NCI-H1417 (cell line): ENCODE measurements at regions not wholly inside any gene's neighbourhood (a gene's known extent, or its start where the extent isn't known, plus 50 kb on each side); places are given as distances from the start of the nearest gene placed in this dataset.

Experiments used
- DNase-seq, 3 experiments: peaks; one replicate each; lab custom pipeline; 2025; lab: John Stamatoyannopoulos, UW

DNA sequence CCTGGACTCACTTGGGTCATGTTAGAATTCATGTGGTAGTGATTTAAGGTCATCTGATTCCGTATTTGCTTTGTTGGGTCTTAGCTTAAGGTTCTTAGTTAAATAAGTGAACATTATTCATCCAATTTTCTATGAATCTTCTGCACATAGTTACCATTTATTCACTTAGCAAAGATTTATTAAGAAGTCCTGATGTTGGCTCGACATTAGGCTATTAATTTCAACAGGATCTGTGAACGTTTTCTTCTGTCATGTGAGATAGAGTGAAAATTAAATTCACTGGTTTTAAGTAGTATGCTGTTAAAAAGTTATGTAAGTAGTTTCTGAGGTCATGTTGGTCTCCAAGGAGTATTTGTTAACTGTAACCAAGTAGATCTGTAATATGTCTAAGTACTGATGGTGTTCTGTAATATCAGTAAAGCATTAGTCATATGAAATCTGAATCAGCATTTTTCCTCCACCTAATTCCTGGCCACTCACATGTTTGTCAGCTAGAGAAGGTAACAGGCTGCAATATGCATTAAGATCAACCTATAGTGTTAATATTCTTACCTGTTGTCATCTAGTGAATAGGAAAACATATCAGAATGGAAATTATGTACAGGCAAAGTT is 155.6 kb downstream of the PCDH7 start:
- no peak for DNase-seq

DNA sequence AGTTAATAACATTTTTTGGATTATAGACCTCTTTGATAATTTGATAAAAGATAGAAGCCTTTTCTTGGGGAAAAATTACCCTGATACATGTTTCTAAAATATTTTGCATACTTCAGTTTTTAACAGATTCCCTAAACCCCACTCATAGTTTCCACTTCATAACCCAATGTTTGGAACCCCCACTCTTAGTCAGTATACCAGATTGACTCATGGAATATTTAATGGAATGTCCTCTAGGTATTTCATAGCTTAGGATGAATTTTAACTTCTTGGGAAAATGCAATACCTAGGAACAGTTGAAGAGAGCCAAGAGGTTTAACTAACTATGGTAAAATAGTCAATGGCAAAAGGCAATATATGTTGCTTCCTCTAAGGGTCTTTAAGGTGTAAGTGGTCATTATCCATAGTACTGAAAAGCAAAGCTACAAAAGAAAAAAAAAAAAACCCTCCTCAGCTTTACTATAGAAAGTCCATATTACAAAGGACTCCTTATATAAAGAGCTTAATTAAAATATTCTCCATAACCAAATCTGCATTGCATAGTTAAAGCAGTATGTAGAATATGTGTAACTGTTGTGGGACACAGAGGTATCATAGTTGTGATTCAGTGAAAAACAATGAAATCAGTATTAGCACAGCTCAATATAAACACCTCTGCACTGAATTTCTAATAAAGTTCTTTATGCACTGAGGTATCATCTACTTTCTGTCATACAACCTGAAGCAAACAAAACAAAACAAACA is 159.9 kb downstream of the PCDH7 start:
- no peak for DNase-seq

- DNase-seq = no peak
These were observed 161.8 kb downstream of the PCDH7 start for GRCh38 chr4:30881985-30882384.

- no peak for DNase-seq
These were observed 162.3 kb downstream of the PCDH7 start for GRCh38 chr4:30882443-30882842.

DNA sequence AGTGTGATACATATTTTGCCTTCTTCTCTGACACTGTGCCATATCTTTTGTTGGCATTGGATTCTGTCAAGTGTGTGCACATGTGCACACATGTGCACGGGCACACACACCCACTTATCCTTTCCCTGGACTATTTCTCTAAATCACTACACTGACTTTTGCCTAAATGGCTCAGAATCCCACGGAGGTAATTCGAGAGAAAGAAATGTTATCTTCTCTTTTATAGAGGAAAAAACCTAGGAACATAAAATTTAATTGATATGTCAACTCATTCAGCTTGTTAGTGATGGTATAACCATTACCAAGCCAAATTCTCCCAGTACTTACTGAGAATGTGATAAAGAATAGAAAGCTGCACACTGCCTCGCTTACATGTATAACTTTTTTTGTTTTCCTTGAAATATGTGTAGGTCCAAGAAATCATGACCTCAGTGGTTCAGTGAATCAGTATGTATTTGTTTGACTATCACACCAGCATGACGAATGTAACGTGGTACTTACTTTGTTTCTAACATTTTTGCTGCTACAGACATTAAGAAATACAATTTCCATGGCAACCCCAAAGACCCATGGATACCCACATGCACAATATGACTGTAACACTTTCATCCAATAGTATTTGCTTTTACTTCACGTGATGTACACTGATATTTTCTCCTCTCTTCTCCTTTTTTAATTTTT is 163.0 kb downstream of the PCDH7 start:
- DNase-seq = no peak

- no peak for DNase-seq
These were observed 181.6 kb downstream of the PCDH7 start for GRCh38 chr4:30901461-30902451.

GRCh38 chr4:30903502-30904214 is 183.5 kb downstream of the PCDH7 start:
- no peak for DNase-seq

DNA sequence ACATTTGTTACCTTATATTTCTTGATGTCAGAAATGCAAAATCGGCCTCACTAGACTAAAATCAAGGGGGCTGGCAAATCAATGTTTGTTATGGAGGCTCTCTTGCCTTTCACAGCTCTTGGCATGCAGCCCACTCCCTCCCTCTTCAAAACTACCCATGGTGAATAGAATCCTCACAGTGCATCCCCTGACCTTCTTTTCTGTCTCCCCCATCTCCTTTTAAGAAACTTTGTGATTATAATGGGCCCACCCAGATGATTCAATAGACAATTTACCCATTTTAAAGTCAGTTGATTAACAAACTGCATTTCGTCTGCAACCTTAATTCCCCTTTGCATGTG is 184.0 kb downstream of the PCDH7 start:
- DNase-seq = no peak

DNA sequence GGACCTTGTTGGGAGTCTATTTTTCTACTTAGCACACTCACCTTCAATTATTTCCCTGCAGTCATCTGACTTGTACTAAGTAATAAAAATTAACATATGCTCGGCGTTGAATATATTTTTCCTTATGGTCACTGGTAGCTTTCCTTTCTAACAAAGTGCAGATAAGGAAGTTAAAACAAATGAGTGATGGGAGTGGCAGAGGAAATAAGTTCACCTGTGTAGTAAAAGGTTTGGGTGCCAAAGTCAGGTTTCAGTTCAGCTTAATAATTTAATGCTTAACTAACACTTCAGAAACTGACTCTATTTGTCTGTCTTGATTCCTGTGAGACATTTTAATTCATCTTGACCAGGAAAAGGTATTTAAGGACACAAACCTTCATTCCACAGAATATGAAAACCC is 184.4 kb downstream of the PCDH7 start:
- DNase-seq = no peak

- DNase-seq = no peak
These were observed 192.0 kb downstream of the PCDH7 start for GRCh38 chr4:30912098-30912714.

GRCh38 chr4:30916337-30917274 is 196.4 kb downstream of the PCDH7 start:
- DNase-seq = no peak

DNA sequence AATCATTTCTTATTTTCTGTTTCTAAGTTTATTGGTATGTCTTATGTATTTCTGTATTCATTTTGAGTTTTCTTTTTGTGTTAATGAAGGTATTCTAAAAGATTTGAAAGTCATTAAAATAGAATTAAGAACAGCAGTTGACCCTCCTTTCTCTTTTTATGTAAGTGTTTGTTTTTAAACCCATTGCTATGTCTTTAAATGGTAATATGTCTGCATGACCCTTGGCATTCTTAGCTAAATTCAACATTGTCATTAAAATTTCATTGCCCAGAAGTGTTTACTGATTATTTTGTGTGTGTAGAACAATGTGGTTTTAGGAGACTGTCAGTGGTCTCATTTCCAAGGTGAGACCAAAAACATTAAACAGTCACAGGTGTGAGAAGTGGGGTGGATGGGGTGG is 197.8 kb downstream of the PCDH7 start:
- DNase-seq = no peak

GRCh38 chr4:30919458-30919857 is 199.3 kb downstream of the PCDH7 start:
- no peak for DNase-seq

- DNase-seq = no peak
These were observed 199.9 kb downstream of the PCDH7 start for GRCh38 chr4:30920043-30920442.

- no peak for DNase-seq
These were observed 202.5 kb downstream of the PCDH7 start for GRCh38 chr4:30922625-30923024.

DNA sequence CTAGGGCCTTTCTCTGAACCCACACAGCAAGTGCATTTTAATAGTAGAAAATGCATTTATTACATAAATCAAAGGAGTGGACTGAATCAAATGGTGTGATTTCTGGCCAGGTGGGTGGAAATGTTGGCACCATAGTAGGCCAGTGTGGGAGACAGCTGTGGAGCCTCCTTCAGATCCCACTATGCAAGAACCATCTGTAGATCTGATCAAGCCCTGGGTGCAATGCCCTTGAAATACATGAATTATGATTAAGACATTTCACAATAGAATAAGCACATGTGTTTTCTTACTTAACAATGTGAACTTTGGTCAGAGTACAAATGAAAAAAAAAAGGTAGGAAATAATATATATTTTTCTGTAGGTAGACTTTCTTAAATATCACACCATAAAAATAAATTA is 204.3 kb downstream of the PCDH7 start:
- no peak for DNase-seq

GRCh38 chr4:30929649-30930048 is 209.5 kb downstream of the PCDH7 start:
- DNase-seq = no peak

DNA sequence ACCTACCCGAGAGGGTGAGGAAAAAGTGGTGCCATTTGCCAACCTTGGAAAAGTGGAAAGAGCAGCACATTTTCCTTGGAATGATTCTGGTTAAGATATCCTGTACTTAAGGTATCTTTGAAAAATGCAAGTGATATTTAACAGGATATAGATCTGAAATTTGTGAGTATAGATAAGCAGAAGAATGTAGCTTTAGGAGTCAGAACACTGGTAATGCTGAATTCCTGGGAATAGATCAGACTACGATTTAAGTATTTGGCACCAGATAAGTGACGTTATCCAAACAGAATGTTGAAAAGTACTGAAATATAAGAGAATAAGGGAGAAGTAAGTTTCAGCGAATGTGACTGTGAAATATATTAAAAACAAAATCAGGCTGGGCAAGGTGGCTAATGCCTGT is 210.1 kb downstream of the PCDH7 start:
- DNase-seq = no peak

- no peak for DNase-seq
These were observed 212.4 kb downstream of the PCDH7 start for GRCh38 chr4:30932581-30932980.

GRCh38 chr4:30939069-30939468 is 218.9 kb downstream of the PCDH7 start:
- DNase-seq = no peak
